ENCODE measurements at regions not wholly inside any gene's neighbourhood (a gene's known extent, or its start where the extent isn't known, plus 50 kb on each side); places are given as distances from the start of the nearest gene placed in this dataset.

GRCh38 chr12:19038209-19038608 is 91.3 kb upstream of the PLEKHA5 start:
- TF ChIP-seq YY1 (IDR thresholded peaks at IDR 0.05) (no peak), RXRA (IDR thresholded peaks at IDR 0.05) (no peak), TAF1 (conservative IDR thresholded peaks at IDR 0.05) (no peak), REST (IDR thresholded peaks at IDR 0.05) (no peak), GABPA (IDR thresholded peaks at IDR 0.05 in 1 of 2, conservative IDR thresholded peaks at IDR 0.05 in 1 of 2) (no peak), SP1 (IDR thresholded peaks at IDR 0.05) (no peak), RAD21 (IDR thresholded peaks at IDR 0.05) (no peak), HNF4A (conservative IDR thresholded peaks at IDR 0.05) (no peak), EGR1 (IDR thresholded peaks at IDR 0.05; ENCODE audit: low read depth in 2 of 2) (no peak), FOXA2 (IDR thresholded peaks at IDR 0.05) (no peak)
- TF ChIP-seq, protein P1, sequence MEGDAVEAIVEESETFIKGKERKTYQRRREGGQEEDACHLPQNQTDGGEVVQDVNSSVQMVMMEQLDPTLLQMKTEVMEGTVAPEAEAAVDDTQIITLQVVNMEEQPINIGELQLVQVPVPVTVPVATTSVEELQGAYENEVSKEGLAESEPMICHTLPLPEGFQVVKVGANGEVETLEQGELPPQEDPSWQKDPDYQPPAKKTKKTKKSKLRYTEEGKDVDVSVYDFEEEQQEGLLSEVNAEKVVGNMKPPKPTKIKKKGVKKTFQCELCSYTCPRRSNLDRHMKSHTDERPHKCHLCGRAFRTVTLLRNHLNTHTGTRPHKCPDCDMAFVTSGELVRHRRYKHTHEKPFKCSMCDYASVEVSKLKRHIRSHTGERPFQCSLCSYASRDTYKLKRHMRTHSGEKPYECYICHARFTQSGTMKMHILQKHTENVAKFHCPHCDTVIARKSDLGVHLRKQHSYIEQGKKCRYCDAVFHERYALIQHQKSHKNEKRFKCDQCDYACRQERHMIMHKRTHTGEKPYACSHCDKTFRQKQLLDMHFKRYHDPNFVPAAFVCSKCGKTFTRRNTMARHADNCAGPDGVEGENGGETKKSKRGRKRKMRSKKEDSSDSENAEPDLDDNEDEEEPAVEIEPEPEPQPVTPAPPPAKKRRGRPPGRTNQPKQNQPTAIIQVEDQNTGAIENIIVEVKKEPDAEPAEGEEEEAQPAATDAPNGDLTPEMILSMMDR (IDR thresholded peaks at IDR 0.05; ENCODE audit: low read depth, low read length, missing input control), result no peak

Measured in liver (tissue), 3 donors.